ENCODE measurements at regions not wholly inside any gene's neighbourhood (a gene's known extent, or its start where the extent isn't known, plus 50 kb on each side); places are given as distances from the start of the nearest gene placed in this dataset.

DNA sequence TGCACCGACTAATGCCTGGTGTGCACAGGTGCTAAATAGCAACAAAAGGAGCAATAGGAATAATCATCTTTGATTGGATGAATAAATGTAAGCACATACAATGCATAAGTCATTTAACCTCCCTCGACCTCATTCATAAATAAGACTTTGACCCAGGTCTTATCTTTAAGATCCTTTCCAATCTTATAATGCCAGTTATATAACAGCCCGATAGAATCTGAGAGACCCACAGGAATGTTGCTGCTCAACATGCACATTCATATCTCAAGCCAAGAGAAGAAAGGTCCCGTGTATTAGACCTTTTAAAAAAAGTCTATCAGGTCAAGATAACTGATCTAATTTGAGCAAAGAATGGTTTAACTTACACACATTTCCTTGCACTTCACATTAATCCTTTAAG lies 146.8 kb upstream of the SOX9 start:
- no peak for DNase-seq

DNA sequence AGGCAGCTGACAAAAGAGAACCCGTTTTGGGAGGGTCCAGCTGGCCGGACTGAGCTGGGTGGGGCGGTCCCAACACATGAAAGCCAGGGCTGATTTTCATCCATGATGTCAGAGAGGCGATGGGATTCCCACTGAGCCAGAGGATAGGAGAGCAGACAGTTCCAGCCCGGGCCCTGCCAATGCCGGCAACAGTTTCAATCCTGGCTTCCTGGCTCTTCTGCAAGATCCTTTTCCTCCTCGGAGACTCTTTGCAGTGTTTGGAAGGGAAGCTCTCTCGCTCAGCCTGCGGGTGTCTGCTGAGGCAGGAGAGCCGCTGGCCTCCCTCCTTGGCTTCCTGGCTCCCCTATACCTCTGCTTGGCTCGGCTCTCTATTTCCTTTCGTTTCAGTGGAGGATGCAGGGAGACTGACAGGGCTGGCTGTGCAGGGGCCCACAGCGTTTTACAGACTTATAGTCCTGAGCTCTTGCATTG lies 145.5 kb upstream of the SOX9 start:
- DNase-seq: no peak

DNA sequence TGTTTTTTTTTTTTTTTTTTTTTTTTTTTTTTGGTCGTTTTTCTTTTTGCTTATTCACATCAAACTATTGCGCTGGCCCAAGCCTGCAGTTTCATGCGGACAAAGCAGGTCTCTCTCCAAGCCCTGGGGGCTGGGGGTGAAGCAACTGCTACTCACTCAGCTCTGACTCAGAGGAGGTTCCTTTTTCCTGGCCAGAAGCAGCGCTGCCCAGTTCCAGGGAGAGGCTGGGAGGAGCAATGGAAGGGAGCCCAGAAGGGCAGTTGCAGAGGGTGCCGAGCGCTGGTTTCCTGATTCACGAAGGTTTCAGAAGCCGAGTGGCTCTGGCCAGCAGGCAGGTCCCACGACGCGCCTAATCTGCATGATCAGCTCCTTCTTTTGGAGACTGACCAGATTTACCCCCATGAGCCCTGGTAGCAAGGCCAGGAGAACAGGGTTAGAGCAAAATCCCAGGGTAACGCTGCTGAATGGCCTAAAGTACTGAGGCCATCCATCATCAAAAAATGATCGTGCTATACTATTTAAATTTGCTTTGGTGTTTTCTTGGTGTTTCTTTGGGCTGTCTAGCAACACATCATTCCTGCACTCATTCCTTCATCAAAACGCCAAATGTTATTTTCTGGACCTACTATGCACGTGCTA lies 144.7 kb upstream of the SOX9 start:
- no peak for DNase-seq

DNA sequence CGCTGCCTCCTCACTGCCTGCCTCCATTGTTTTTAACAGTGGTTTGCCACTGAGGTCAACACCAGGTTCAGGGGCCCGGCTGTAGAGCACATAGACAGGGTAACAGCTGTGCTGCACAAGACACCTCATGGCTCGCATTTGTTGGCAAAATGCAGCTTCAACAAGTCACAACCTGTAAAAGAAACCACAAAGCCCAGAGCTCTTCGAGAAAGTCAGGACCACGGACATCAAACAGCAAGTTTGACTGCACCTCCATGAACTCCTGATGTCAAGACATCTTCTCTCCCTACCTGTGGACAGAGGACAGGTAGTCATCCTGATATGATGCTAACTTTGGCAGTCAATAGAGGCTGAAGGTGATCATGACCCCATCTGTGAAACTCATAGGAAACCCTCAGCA lies 142.4 kb upstream of the SOX9 start:
- no peak for DNase-seq

DNA sequence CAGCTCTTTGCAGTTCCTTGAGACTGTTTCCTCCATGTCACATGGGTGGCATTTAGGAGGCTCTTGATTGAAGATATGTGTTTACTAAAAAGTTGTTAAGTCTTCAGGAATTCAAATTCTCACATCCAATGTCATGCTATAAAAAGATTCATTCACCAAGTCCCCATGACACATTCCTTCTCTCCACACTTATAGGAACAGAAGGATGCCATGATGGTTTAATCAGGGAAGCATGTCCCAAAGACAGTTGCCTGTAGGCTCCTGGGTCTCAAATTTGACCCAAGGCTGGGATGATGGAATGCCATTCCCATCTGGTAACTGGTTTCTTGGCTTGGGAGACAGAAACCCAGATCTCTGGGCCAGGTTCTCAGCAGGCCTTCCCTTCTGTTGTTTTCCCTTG lies 140.6 kb upstream of the SOX9 start:
- no peak for DNase-seq

DNA sequence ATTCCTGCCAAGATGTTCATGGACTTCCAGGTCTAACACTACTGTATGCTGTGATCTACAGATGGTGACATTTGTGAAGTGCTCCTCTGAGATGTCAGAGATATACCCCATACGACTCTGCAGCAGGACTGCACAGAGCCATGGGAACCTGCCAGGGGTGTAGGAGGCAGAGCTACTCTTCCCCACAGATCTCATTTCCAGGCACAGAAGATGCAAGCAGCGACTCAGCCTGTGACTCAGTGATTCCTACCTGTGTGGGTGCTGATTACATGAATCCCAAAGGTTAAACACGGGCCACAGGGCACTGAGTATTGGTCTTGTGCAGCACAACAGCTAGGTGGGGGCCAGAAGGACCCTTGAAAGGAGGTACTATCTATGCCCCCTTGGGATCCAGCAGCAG lies 137.0 kb upstream of the SOX9 start:
- no peak for DNase-seq

DNA sequence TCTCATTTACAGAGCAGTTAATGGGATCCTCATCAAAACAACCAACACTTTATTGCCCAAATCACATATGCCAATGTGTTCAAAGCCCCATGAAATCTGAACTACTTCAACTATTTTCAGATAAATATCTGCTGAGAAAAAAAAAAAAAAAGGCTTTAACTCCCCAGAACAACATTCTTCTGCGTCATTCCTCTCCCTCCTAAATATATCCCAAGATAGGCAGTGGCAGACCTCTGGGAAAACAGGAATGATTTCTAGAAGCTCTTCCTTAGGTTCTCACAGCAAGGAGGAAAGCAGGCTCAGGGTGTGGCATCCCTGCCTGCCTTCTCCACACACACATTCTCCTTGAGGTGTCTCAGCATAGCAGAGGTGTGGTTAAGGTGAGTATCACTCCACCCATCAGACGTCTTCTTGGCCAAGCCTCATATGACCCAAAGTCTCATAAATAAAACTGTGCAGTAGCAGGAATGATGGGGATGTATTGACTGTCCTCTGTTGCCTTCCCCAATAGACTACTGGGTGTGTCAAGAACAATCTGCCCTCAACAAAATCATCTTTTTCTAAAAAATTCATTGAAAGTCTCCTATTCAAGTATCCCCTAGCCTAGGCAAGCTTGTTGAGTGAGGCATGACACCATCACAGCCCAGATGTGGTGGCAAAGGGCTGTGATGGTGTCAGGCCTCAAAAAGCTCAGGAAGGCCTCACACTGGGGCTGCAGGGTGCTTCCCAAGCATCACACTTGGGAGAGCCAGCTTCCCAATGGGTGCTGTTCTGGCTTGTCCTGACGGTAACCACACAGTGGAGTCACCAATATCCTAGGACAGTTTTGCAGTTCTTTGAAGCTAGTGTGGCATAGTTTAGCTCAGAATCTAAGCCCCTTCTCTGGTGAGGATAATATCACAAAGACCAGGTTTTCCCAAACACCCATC lies 135.4 kb upstream of the SOX9 start:
- no peak for DNase-seq

DNA sequence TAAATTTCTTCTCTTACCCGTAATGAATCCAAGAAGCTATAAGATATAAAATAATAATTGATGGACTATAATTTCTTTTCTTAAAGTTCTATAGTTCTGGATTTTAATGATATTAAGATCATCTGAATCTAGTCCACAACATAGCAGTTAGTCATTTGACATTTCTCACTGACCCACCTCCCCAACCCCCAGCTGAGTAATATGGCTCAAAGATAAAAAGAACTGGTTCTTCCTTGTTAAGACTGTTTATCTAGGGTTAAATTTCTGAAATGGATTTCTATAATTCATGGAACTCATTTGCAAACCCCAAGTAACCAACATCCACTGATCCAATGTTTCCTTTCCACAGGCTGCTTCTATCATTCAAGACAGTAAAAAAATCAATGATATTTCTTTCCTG lies 133.9 kb upstream of the SOX9 start:
- no peak for DNase-seq

DNA sequence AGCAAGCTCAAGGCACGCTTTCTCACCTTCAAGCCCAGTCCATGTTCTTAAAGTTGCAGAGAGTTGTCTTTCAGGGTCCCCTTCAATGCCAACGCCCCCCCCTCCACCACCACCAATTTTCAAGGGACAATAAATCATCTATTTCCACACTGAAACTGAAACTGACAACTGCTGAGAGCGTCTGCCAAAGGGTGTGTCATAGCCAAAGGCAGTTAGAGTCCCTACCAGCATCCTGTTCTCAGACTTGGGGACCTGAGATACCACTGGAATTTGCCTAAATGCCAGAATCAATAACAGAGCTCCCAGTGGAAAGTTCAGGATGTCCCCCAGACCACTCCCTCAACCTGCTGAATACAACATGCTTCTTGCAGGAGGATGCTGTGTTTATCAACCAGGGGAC lies 133.2 kb upstream of the SOX9 start:
- no peak for DNase-seq

DNA sequence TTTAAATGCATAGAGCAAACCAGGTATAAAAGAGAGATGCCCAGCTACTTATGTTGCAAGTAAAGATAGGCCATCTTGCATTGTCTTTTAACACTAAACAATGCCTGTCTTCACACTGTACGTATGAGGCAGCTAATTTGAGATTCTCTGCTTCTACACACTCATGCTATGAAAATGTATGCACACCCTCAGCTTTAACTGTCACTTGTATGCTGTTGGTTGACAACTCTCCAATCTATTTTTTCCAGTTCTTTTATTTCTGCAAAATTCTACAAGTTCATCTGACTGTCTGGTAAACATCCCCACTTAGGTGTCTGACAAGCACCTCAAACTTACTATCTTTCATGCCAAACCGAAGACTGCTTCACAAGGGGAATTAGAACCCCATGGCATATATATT lies 131.7 kb upstream of the SOX9 start:
- DNase-seq: no peak

DNA sequence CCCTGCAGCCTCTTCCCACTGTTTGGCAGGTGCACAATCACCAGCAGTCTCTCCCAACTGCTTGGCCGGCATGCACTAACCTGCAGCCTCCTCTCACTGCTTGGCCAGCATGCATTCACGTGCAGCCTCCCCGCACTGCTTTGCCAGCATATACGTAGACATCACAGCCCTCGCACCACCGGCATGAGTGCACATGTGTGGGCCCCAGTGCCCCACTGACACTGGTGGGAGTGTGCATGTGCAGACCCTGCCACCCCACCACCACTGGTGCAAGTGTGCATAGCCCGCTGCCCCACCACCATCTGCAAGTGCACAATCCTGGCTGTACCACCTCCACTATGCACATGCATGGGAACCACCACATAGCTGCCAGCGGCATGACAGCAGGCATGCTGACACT lies 127.5 kb upstream of the SOX9 start:
- no peak for DNase-seq

DNA sequence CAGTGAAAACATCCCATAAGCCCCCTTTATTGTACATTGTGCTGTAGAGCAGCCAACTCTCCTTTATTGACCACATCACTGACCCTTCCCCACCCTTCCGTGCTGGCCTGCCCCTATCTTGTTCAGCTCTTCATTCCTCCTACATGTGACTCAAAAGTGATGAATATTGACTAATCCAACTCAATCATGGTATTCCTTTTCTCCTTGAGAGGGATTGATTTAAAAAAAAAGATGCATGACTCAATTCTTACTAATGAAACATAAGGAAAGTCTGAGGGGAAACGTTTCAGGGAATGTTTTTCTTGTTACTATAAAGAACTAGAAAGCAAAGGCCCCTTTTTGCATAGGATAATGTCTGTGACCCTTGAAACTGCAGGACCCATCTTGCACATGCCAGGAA lies 125.2 kb upstream of the SOX9 start:
- DNase-seq: no peak

DNA sequence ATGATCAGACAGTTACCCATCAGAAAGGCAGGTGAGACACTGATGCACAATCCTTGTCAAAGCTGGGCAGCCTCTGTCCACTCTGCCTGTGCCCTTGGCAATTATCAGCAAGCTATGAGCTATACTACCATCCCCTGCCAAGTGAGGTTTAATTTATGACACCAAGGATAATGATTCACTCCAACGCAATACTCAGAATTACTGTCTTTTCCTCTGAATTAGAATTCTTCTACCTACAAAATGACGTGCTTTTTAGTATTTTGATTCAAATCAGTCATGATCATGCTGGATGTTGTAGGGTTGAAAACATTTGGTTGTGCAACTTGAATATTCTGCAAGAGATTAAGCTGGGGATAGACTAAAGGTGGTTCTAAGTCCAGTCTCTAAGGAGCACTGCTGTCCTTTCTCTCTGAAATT lies 116.8 kb upstream of the SOX9 start:
- no peak for DNase-seq

DNA sequence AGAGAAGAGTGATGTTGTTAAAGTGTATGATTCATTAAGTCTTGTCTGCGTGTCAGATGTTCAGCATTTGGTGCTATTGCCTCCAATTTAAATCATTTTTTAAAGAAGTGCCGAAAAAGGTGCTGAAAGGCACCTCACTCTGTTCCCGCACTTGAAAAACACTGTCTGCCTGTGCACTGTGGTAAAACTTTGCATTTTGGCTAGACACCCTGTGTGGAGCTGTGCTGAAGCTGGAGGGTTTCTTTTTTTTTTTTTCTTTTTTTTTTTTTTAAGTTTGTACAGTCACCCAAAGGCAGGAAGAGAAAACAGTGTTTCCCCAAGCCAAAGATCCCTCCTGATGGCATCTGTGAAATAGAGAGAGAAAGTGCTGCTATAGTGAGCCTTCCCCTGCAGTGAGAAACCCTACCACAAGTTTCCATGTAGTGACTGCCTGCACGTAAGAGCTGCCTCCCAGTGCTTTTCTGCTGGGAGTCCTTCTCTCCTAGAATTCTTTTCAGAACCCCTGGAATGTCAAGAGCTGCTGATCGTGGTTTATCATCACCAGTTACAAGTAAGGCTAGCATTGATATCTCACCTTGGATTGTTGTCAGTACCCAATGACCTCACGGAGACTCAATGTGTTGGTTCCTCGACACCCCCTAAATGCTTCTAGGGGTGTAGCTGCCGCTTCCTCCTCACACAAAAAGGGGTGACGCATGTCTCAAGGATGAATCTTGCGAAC lies 116.0 kb upstream of the SOX9 start:
- DNase-seq: no peak

DNA sequence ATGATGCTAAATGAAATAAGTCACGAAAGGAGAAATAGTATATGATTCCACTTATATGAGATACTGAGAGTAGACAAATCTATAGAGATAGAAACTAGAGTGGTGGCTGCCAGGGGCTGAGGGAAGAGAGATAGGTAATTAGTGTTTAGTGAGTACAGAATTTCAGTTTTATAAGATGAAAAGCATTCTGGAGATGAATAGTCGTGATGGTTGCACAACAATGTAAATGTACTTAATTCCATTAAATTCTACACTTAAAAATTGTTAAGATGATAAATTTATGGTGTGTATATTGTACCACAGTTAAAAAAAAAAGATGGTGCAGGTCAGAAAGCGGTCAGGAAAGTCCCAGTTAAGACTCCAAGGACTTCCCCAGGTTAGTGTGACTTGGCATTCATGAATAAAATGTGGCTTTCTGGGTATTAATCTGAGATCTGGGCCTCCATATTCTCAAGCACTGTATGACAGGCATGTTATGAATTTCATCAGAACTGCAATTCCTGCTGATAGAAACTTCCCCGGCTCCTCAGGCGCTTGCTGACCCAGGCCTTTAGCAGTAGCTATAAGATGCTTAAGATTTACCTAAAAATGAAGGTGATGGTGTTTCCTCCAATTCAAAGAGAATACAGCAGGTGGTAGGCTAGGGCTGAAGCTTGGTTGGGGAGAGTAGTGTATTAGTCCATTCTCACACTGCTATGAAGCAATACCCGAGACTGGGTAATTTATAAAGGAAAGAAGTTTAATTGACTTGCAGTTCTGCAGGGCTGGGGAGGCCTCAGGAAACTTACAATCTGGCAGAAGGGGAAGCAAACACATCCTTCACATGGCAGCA lies 115.3 kb upstream of the SOX9 start:
- no peak for DNase-seq

DNA sequence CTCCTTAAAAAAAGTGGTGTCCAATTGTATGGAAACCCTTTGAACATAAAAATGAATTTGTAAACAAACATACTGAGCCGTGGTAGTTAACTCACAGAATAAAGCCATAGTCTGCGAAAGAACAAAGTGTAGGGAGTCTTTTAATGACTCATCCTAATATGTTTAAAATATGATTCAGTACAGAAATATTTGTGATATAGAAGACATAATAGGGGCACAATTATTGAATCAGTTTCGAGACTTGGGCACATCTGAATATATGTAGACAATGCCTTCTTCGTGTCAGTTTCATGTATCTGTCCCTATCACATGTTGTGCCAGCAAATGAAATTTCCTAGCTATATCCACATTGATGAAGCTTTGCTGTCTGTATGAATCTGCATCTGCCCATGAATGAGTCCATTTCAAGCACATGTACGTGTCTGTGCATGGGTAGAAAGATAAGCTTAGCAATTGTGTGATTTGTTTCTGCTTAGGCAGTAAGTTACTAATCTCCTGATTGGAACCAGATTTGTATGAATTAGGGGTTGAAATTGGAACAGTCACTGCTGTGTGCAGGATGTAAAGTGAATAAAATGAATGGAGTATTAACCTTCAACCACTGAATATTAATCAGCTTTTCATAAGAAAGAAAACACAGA lies 112.5 kb upstream of the SOX9 start:
- no peak for DNase-seq

DNA sequence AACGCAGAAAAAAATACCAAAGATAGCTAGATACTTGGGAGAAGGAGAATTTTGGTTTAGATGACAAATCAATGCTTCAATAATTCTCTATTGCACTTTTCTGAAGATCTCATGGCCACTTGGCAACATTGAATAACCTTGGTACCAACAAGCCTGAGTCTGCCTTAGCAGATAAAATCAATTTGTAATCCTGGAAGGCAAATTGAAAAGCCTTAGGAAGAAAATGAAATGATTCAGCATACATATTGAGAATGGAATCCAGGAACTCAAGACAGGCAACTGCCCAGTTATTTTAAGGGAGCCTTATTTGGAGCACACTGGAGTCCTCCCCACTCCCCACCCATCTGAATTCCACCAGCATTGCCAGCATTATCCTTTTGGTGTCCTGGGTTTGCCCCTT lies 109.3 kb upstream of the SOX9 start:
- no peak for DNase-seq

DNA sequence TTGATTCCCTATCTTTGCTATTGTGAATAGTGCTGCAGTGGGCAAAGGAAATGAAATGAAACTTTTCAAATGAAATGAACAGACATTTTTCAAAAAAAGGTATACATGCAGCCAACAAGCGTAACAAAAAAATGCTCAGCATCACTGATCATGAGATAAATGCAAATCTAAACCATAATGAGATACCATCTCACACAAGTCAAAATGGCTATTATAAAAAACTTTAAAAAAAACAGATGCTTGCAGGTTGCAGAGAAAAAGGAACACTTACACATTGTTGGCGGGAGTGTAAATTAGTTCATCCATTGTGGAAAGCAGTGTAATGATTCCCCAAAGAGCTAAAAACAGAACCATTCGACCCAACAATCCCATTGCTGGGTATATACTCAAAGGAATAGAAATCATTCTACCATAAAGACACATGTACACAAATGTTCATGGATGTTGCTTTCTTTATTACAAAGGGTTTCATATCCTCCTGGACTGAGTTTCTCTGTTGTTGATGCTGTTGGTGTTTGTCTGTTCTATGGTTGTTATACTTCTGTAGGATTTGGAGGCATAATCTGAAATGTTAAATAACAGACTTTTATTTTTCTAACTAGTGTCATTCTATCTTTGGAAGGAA lies 99.3 kb upstream of the SOX9 start:
- no peak for DNase-seq

DNA sequence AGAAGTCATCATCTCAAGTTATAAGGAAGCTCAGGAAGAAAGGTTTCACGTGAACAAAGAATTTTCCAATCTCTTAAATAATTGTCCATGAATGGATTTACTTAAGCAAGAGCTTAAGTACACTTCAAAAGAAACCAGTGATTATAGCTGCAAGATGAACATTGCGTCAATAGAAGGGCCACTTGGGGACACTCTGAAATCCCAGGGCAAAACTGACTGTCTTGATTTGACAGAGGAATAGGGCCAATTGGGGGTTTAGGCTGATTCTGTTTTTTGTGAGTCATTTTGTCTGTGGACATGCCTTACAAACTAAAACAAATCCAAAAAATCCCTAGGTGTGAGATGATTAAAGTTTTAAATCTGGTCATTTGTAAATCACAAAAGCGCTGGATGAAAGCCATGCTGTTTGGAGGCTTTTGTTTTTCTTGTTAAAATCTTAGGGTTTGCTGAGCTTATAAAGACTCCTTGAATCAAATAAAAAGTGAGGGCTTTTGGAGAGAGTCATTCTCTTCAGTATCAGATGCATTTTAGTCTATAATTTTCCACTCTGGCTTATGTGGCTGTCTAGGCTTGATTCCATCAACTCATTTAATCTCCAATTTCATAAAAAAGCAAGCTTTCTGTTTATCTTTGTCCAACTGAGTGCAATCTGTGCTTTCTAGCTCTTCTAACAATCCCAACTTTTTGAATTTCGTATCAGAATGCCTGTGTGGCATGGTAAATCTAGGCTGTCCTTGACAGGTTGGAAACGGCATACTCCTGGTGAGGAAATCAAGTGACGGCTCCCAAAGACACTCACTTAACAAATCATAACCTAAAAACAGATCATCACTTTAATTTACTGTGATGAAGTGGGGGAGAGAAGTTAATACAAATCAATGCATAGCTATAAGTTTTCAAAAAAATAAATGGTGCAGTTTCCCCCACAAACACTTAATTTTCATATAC lies 98.2 kb upstream of the SOX9 start:
- DNase-seq: no peak

DNA sequence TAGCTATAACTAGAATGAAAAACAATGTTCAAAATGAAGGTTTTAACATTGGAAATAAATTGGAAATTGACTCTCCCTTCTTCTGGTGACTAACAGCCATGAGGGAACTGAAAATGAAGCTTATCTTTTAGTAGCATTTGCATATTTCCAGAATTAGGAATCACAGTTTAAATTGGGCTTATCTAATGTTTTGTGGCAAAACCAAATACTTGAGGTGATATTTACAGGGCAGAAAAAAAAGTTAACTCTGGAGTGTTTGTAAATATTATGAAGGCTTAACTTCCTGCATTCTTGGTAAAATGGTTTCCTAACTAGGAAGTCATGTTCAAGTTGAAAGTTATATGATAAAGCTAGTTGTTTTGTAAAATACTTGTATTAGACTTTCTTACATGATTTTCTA lies 96.4 kb upstream of the SOX9 start:
- no peak for DNase-seq

DNA sequence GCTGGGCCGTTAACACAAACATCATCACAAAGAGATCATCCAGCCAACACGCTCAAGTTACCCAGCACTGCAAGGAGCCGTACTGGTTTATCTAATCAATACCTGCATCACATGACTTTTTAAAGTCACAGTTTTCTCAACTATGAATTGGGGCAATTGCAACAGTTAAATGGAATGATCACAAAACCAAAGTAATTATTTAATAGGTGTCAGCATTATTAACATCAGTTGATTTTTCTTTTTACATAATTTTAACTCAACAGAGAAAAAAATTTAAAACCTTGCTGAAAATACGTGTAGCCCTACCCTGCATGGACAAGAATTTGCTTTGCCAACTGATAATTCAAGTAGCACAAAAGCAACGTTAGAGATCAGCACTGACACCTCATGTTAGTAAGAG lies 95.7 kb upstream of the SOX9 start:
- no peak for DNase-seq
